ENCODE measurements at regions not wholly inside any gene's neighbourhood (a gene's known extent, or its start where the extent isn't known, plus 50 kb on each side); places are given as distances from the start of the nearest gene placed in this dataset.

GRCh38 chr20:56885521-56885920 lies 256.4 kb downstream of the TFAP2C start:
- no peaks in the 10 kb centered on the region for H3K9me3 Mint-ChIP-seq
- Histone ChIP-seq H2BK12ac (ENCODE audit: insufficient read length, low read depth, low read length) (no peak overlapping the region), H2BK15ac (ENCODE audit: low read depth, low read length) (no peak overlapping the region), H3K4ac (ENCODE audit: low read depth, low read length) (no peak overlapping the region), H3K9me3 (ENCODE audit: control insufficient read depth, low read depth, low read length) (no peaks in the 10 kb centered on the region), H3K56ac (ENCODE audit: insufficient read length, low read depth, low read length) (no peak overlapping the region), H3K79me2 (ENCODE audit: insufficient read depth, low read length) (no peaks in the 10 kb centered on the region), H2BK120ac (ENCODE audit: low read depth, low read length, poor library complexity, severe bottlenecking) (no peak overlapping the region), H3K14ac (ENCODE audit: insufficient read depth, low read length) (no peak overlapping the region), H3T11ph (ENCODE audit: low read length) (no peak overlapping the region), H2AFZ (ENCODE audit: low read length) (no peak overlapping the region), H3K79me1 (ENCODE audit: insufficient read depth, low read depth, low read length, poor library complexity, severe bottlenecking) (no peaks in the 10 kb centered on the region), H2AK5ac (ENCODE audit: insufficient read length, low read length) (no peak overlapping the region), H3K27me3 (ENCODE audit: insufficient read depth, low read length) (no peaks in the 10 kb centered on the region), H3K27ac (ENCODE audit: insufficient read length, low read depth, low read length) (no peak overlapping the region), H2BK20ac (ENCODE audit: low read depth, low read length, poor library complexity, severe bottlenecking) (no peak overlapping the region), H4K91ac (ENCODE audit: insufficient read length, low read depth, low read length) (no peak overlapping the region), H3K9ac (ENCODE audit: extremely low read depth, insufficient read length, low read length) (no peak overlapping the region), H2BK5ac (ENCODE audit: insufficient read length, low read length) (no peak overlapping the region), H4K8ac (replicated peaks; ENCODE audit: insufficient read length, low read depth, low read length) (no peak overlapping the region), H4K20me1 (ENCODE audit: control insufficient read depth, insufficient read depth, insufficient read length) (no peaks in the 10 kb centered on the region), H4K5ac (ENCODE audit: insufficient read length, low read depth, low read length) (no peak overlapping the region), H3K23me2 (ENCODE audit: insufficient read length, low read depth, low read length, poor library complexity, severe bottlenecking) (no peaks in the 10 kb centered on the region), H3K23ac (ENCODE audit: insufficient read length, low read depth, low read length) (no peak overlapping the region), H3K18ac (ENCODE audit: insufficient read length, low read depth, low read length) (no peak overlapping the region), H3K4me2 (ENCODE audit: insufficient read depth, insufficient read length, low read length) (no peak overlapping the region), H3K4me1 (ENCODE audit: insufficient read depth, low read length) (no peaks in the 10 kb centered on the region)
- no peak overlapping the region for H3K4me3 Mint-ChIP-seq
- H3K27me3 Mint-ChIP-seq (ENCODE audit: low read depth) = peaks cover 3% of the 10 kb centered on the region
- TF ChIP-seq, protein P1, sequence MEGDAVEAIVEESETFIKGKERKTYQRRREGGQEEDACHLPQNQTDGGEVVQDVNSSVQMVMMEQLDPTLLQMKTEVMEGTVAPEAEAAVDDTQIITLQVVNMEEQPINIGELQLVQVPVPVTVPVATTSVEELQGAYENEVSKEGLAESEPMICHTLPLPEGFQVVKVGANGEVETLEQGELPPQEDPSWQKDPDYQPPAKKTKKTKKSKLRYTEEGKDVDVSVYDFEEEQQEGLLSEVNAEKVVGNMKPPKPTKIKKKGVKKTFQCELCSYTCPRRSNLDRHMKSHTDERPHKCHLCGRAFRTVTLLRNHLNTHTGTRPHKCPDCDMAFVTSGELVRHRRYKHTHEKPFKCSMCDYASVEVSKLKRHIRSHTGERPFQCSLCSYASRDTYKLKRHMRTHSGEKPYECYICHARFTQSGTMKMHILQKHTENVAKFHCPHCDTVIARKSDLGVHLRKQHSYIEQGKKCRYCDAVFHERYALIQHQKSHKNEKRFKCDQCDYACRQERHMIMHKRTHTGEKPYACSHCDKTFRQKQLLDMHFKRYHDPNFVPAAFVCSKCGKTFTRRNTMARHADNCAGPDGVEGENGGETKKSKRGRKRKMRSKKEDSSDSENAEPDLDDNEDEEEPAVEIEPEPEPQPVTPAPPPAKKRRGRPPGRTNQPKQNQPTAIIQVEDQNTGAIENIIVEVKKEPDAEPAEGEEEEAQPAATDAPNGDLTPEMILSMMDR (conservative IDR thresholded peaks at IDR 0.05) = no peak
- WGBS (ENCODE audit: extremely low coverage, insufficient read length, low lambda C conversion rate) = no CpG with 5 or more reads among the region's 14 CpGs
- no peak for DNase-seq
- H3K36me3 Mint-ChIP-seq (ENCODE audit: insufficient read depth in 1 of 3, low read depth in 3 of 3) = no peaks in the 10 kb centered on the region
- H3K4me1 Mint-ChIP-seq = peaks cover 22 to 23% of the 10 kb centered on the region in 2 experiments
- H3K27ac Mint-ChIP-seq = no peak overlapping the region
